Heart right ventricle (tissue), 16 donors: ENCODE measurements at regions not wholly inside any gene's neighbourhood (a gene's known extent, or its start where the extent isn't known, plus 50 kb on each side); places are given as distances from the start of the nearest gene placed in this dataset.

Experiments used
- ATAC-seq, 8 donors: fragments of 200-7000 bp; cut with Tn5 transposase; one replicate each; pipeline ENCODE4 v1.9.1; 2020; ENCODE audit warnings: mild to moderate bottlenecking in 8 of 8, moderate library complexity in 8 of 8, moderate number of reproducible peaks in 1 of 8
- DNase-seq, 2 donors: peaks; one replicate each; pipeline ENCODE4 v3.0.0-alpha.2; 2020
- H3K27ac ChIP-seq, 10 donors: fragments of 200-600 bp; sonication (generic) in 2 of 10; one replicate each; pipeline versions ENCODE4 v1.5.0 to v1.8.0; 2020 to 2022; ENCODE audit warnings: mild to moderate bottlenecking in 3 of 10
- H3K27me3 ChIP-seq, 7 donors: fragments of 200-600 bp; one replicate each; pipeline ENCODE4 v1.8.0; 2021 to 2022; ENCODE audit warnings: mild to moderate bottlenecking in 2 of 7
- H3K36me3 ChIP-seq, 9 donors: fragments of 200-600 bp; sonication (generic) in 1 of 9; one replicate each; pipeline versions ENCODE4 v1.5.0 to v1.8.0; 2020 to 2022; ENCODE audit warnings: mild to moderate bottlenecking in 2 of 9
- H3K4me1 ChIP-seq, 9 donors: fragments of 200-600 bp; sonication (generic) in 1 of 9; one replicate each; pipeline versions ENCODE4 v1.5.0 to v1.8.0; 2020 to 2022; ENCODE audit warnings: mild to moderate bottlenecking in 4 of 9
- H3K4me3 ChIP-seq, 10 donors: fragments of 200-600 bp; sonication (generic) in 2 of 10; one replicate each; pipeline versions ENCODE4 v1.5.0 to v1.8.0; 2020 to 2022; ENCODE audit warnings: mild to moderate bottlenecking in 7 of 10, moderate library complexity in 2 of 10
- H3K9me3 ChIP-seq, 11 donors: fragments of 200-600 bp in 10 of 11; sonication (generic) in 2 of 11; one replicate each; pipeline versions ENCODE4 v1.5.0 to v1.8.0; 2013 to 2022; ENCODE audit warnings: mild to moderate bottlenecking in 2 of 11, control low read depth in 1 of 11, moderate library complexity in 1 of 11
- CTCF ChIP-seq, 9 donors: fragments of 200-600 bp; sonication (generic) in 2 of 9; IDR thresholded peaks; one replicate each; pipeline versions ENCODE4 v1.5.0 to v1.8.0; 2021 to 2022; ENCODE audit warnings: antibody characterized with exemption in 9 of 9, mild to moderate bottlenecking in 5 of 9, moderate library complexity in 1 of 9
- WGBS, 2 donors: extraction: QIAGEN DNeasy Blood & Tissue Kit; methylation state at CpG; one replicate each; pipeline ENCODE4 v1.1.7; 2013; ENCODE audit warnings: inconsistent platforms in 1 of 2; 5-methylcytosine and 5-hydroxymethylcytosine counted together
- intact Hi-C, 10 donors: fragments of 100-400 bp; cut with DNase I; formaldehyde crosslinking; loops; one replicate each; pipeline versions ENCODE4 v1.11.1 to v1.14.2; 2022
- donor health status: Arrhythmogenic right ventricular cardiomyopathy.
- donor health status: ischemic (EF 13 %, LVEDD 7.1; RV severe dilation, severe dysfunction).
- donor health status: healthy with polysubstance abuse.
- donor health status: DM: no; HTN: yes; CAD: no.
- donor health status: DM: no; HTN: no; CAD: no.
- donor health status: ischemic (EF 25% LVEDD 6.9; RV normal size, moderate dysfunction).
- donor health status: ischemic (EF 25% LVEDD 5.7; RV mildly dilated, moderate dysfunction).
- donor health status: healthy.
- donor health status: DM: yes; HTN: yes; CAD: no.
- donor health status: Ischemic cardiomyopathy.
- donor health status: ischemic (EF 35%, LVEDD 5.7; RV mildly dilated, moderate dysfunction).
- donor health status: nonischemic (EF 11% LVEDD 7.7; RV severe dilation, severe dysfunction).
- donor health status: DM: yes; HTN: yes; CAD: no.
- donor health status: PGD.
- donor health status: ischemic (EF 29% LVEDD 5.4; RV normal size, mild dysfunction).
- donor health status: nonischemic (EF 23%, LVEDD 6.1; RV moderate dilation, normal function).

- intact Hi-C loops, result no loop called here
- peaks cover 0 to 2% (median 0%) of the 10 kb centered on the region in 9 donors for H3K4me1 ChIP-seq
- no peaks in the 10 kb centered on the region for H3K27me3 ChIP-seq
- DNase-seq, result no peak
- no peak for ATAC-seq
- no peak overlapping the region for H3K4me3 ChIP-seq
- no peak for TF ChIP-seq CTCF (IDR thresholded peaks at IDR 0.05)
- no peak overlapping the region for H3K27ac ChIP-seq
- 61 to 79% methylated on average over 6 of the region's 6 CpGs for WGBS, 2 donors
- no peaks in the 10 kb centered on the region for H3K36me3 ChIP-seq
- H3K9me3 ChIP-seq, result no peaks in the 10 kb centered on the region
These were observed 218.5 kb upstream of the SOX11 start for GRCh38 chr2:5473635-5474034.

GRCh38 chr2:5474716-5475115, 217.5 kb upstream of the SOX11 start:
- Histone ChIP-seq H3K36me3 (no peaks in the 10 kb centered on the region), H3K4me1 (peaks cover 0 to 11% (median 0%) of the 10 kb centered on the region in 9 donors), H3K9me3 (no peaks in the 10 kb centered on the region), H3K27ac (no peak overlapping the region), H3K4me3 (no peak overlapping the region), H3K27me3 (no peaks in the 10 kb centered on the region)
- ATAC-seq (no peak), DNase-seq (no peak)
- intact Hi-C loops, result no loop called here
- TF ChIP-seq CTCF (IDR thresholded peaks at IDR 0.05), result no peak
- WGBS, 2 donors, result 86 to 99% methylated on average over 10 to 11 of the region's 14 CpGs

GRCh38 chr2:5479265-5479928, 212.8 kb upstream of the SOX11 start:
- Histone ChIP-seq H3K36me3 (no peaks in the 10 kb centered on the region), H3K4me1 (peaks cover 0 to 35% (median 7%) of the 10 kb centered on the region in 9 donors), H3K9me3 (no peaks in the 10 kb centered on the region), H3K27me3 (no peaks in the 10 kb centered on the region), H3K4me3 (peak overlapping the region in 2 of 10 donors; percentile 12 to 15), H3K27ac (peak overlapping the region in 5 of 10 donors; percentile 49 to 71 (median 55))
- WGBS, 2 donors, result 28 to 34% methylated on average over 7 of the region's 7 CpGs
- peak in 1 of 2 donors; percentile 31 for DNase-seq
- peak; percentile 45 to 92 (median 76) for ATAC-seq
- intact Hi-C loops, result no loop called here
- no peak for TF ChIP-seq CTCF (IDR thresholded peaks at IDR 0.05)

- no peak for TF ChIP-seq CTCF (IDR thresholded peaks at IDR 0.05)
- Histone ChIP-seq H3K4me1 (peaks cover 0 to 35% (median 7%) of the 10 kb centered on the region in 9 donors), H3K27me3 (no peaks in the 10 kb centered on the region), H3K27ac (peak overlapping the region in 3 of 10 donors; percentile 22 to 48 (median 42)), H3K4me3 (no peak overlapping the region), H3K36me3 (no peaks in the 10 kb centered on the region), H3K9me3 (no peaks in the 10 kb centered on the region)
- WGBS, 2 donors, result 5 to 14% methylated on average over 6 of the region's 6 CpGs
- ATAC-seq (peak in 2 of 8 donors; percentile 17 to 40), DNase-seq (peak in 1 of 2 donors; percentile 7)
- intact Hi-C loops, result no loop called here
These were observed 209.3 kb upstream of the SOX11 start for GRCh38 chr2:5482929-5483331.
